HEK293T (cell line): ENCODE measurements at regions not wholly inside any gene's neighbourhood (a gene's known extent, or its start where the extent isn't known, plus 50 kb on each side); places are given as distances from the start of the nearest gene placed in this dataset.

Experiments used
- ARNT ChIP-seq: fragments of 450-650 bp; IDR thresholded peaks from 2 replicates; pipeline ENCODE4 v1.6.1; 2017; ENCODE audit warnings: mild to moderate bottlenecking
- BHLHE40 ChIP-seq: fragments of 450-650 bp; IDR thresholded peaks from 2 replicates; pipeline ENCODE4 v1.6.1; 2016; ENCODE audit warnings: mild to moderate bottlenecking, moderate library complexity, borderline replicate concordance
- CTBP1 ChIP-seq: fragments of 450-650 bp; IDR thresholded peaks from 2 replicates; pipeline ENCODE4 v1.6.1; 2016; ENCODE audit warnings: borderline replicate concordance
- ELF4 ChIP-seq: fragments of 450-650 bp; IDR thresholded peaks from 2 replicates; pipeline ENCODE4 v1.6.1; 2017; ENCODE audit warnings: antibody characterized with exemption
- FOXA1 ChIP-seq: fragments of 450-650 bp; IDR thresholded peaks from 2 replicates; pipeline ENCODE4 v1.6.1; 2016; ENCODE audit warnings: mild to moderate bottlenecking
- FOXK2 ChIP-seq: fragments of 450-650 bp; IDR thresholded peaks from 2 replicates; pipeline ENCODE4 v1.6.1; 2016; ENCODE audit warnings: mild to moderate bottlenecking
- FOXM1 ChIP-seq: fragments of 450-650 bp; IDR thresholded peaks from 2 replicates; pipeline ENCODE4 v1.6.1; 2017; ENCODE audit warnings: mild to moderate bottlenecking, borderline replicate concordance
- L3MBTL2 ChIP-seq: fragments of 450-650 bp; conservative IDR thresholded peaks from 2 replicates; pipeline ENCODE4 v1.6.1; 2016; ENCODE audit warnings: mild to moderate bottlenecking
- LEF1 ChIP-seq: fragments of 450-650 bp; IDR thresholded peaks from 2 replicates; pipeline ENCODE4 v1.6.1; 2017; ENCODE audit warnings: mild to moderate bottlenecking, borderline replicate concordance
- NFRKB ChIP-seq: fragments of 450-650 bp; IDR thresholded peaks from 2 replicates; pipeline ENCODE4 v1.6.1; 2016; ENCODE audit warnings: mild to moderate bottlenecking, moderate library complexity
- PKNOX1 ChIP-seq: fragments of 450-650 bp; IDR thresholded peaks from 2 replicates; pipeline ENCODE4 v1.6.1; 2016
- SP1 ChIP-seq: fragments of 450-650 bp; IDR thresholded peaks from 2 replicates; pipeline ENCODE4 v1.6.1; 2017
- SUZ12 ChIP-seq: fragments of 450-650 bp; IDR thresholded peaks from 2 replicates; pipeline ENCODE4 v1.6.1; 2016; ENCODE audit warnings: mild to moderate bottlenecking
- ZNF384 ChIP-seq: fragments of 450-650 bp; IDR thresholded peaks from 2 replicates; pipeline ENCODE4 v1.6.1; 2016

- no peak for TF ChIP-seq CTBP1
- no peak for TF ChIP-seq ZNF384
- no peak for TF ChIP-seq FOXA1
- TF ChIP-seq ELF4 = no peak
- no peak for TF ChIP-seq FOXM1
- no peak for TF ChIP-seq PKNOX1
- no peak for TF ChIP-seq SP1
- no peak for TF ChIP-seq LEF1
- TF ChIP-seq FOXK2 = no peak
- no peak for TF ChIP-seq SUZ12
- no peak for TF ChIP-seq ARNT
- no peak for TF ChIP-seq L3MBTL2
- TF ChIP-seq NFRKB = no peak
- no peak for TF ChIP-seq BHLHE40
Observed at GRCh38 chr5:63025679-63026078, 447.1 kb downstream of the LRRC70 start.
